GM12864 (cell line): ENCODE measurements at regions not wholly inside any gene's neighbourhood (a gene's known extent, or its start where the extent isn't known, plus 50 kb on each side); places are given as distances from the start of the nearest gene placed in this dataset.

Source experiments
- DNase-seq: peaks from one replicate; pipeline ENCODE4 v3.0.0-alpha.2; 2011; ENCODE audit warnings: low read depth
- H3K4me3 ChIP-seq: 2 replicates; pipeline ENCODE4 v1.5.1; 2011; ENCODE audit warnings: mild to moderate bottlenecking, low read depth, low read length, control low read depth
- CTCF ChIP-seq: IDR thresholded peaks from 2 replicates; pipeline ENCODE4 v1.5.1; 2011; ENCODE audit warnings: low read depth, mild to moderate bottlenecking, moderate library complexity, low read length, control low read depth, inconsistent platforms; ENCODE audit errors: missing control alignments

- no peak overlapping the region for H3K4me3 ChIP-seq
- no peak for DNase-seq
- no peak for TF ChIP-seq CTCF
Observed at GRCh38 chr5:155189981-155190380, 176.4 kb downstream of the KIF4B start.

- H3K4me3 ChIP-seq, result no peak overlapping the region
- DNase-seq, result no peak
- TF ChIP-seq CTCF, result no peak
Observed at GRCh38 chr5:155193029-155193428, 179.5 kb downstream of the KIF4B start.

- DNase-seq, result no peak
- no peak overlapping the region for H3K4me3 ChIP-seq
- TF ChIP-seq CTCF, result no peak
Observed at GRCh38 chr5:155193483-155194107, 180.0 kb downstream of the KIF4B start.

- no peak for DNase-seq
- TF ChIP-seq CTCF, result no peak
- no peak overlapping the region for H3K4me3 ChIP-seq
Observed at GRCh38 chr5:155200608-155201007, 187.1 kb downstream of the KIF4B start.

- TF ChIP-seq CTCF, result no peak
- no peak for DNase-seq
- no peak overlapping the region for H3K4me3 ChIP-seq
Observed at GRCh38 chr5:155211764-155212163, 198.2 kb downstream of the KIF4B start.

- DNase-seq, result no peak
- no peak overlapping the region for H3K4me3 ChIP-seq
- no peak for TF ChIP-seq CTCF
Observed at GRCh38 chr5:155222393-155222792, 208.8 kb downstream of the KIF4B start.

- no peak for DNase-seq
- no peak for TF ChIP-seq CTCF
- no peak overlapping the region for H3K4me3 ChIP-seq
Observed at GRCh38 chr5:155229135-155229534, 215.6 kb downstream of the KIF4B start.
